HCT116 (cell line): ENCODE measurements at regions not wholly inside any gene's neighbourhood (a gene's known extent, or its start where the extent isn't known, plus 50 kb on each side); places are given as distances from the start of the nearest gene placed in this dataset.

ENCODE experiments used
- ATAC-seq: fragments of 200-7000 bp; cut with Tn5 transposase; 2 replicates; pipeline ENCODE4 v1.9.1; 2020; ENCODE audit warnings: mild to moderate bottlenecking, moderate library complexity
- BruUV-seq: library from RNA; stranded (reverse); fragments of 400-500 nt; replicated peaks from 2 replicates; lab custom pipeline; 2021; lab: Mats Ljungman, UMichigan
- CTCF ChIA-PET: fragments of 300-600 bp; sonication (Branson Sonifier 250); formaldehyde crosslinking; loops from one replicate; lab custom pipeline; 2021; ENCODE audit warnings: antibody characterized with exemption; lab: Charles Lee
- POLR2A ChIA-PET: fragments of 300-600, 350-600 bp; sonication (Branson Sonifier 250); formaldehyde crosslinking; loops from one replicate; lab custom pipeline; 2021; ENCODE audit warnings: antibody characterized with exemption; lab: Charles Lee
- RAD21 ChIA-PET, 2 experiments: fragments of 300-600 bp; sonication (Branson Sonifier 250); formaldehyde crosslinking; loops; one replicate each; lab custom pipeline; 2023; ENCODE audit warnings: low total read pairs in 2 of 2; ENCODE audit not compliant: uncharacterized antibody in 2 of 2, unreplicated experiment in 2 of 2, low non-redundant PET in 1 of 2; lab: Charles Lee
- DNase-seq: peaks from one replicate; pipeline ENCODE4 v3.0.0-alpha.2; 2010; ENCODE audit warnings: low read depth, low spot score
- H2AFZ ChIP-seq: fragments of 200-600 bp; shearing (Covaris generic), sonication (generic); 2 replicates; pipeline ENCODE4 v1.6.1; 2017; ENCODE audit warnings: low read depth, mixed run types, mixed read lengths, antibody characterized with exemption, low read length; ENCODE audit not compliant: poor library complexity, severe bottlenecking
- H3K27ac ChIP-seq: 2 replicates; pipeline ENCODE4 v1.5.1; 2012; ENCODE audit warnings: low read depth, low read length
- H3K27me3 ChIP-seq: fragments of 200-600 bp; sonication (generic); 2 replicates; pipeline ENCODE4 v1.6.1; 2016; ENCODE audit warnings: mixed run types, low read length, mixed read lengths; ENCODE audit not compliant: insufficient read depth
- H3K36me3 ChIP-seq, 2 experiments: fragments of 200-500 bp in 1 of 2; fragments of 200-600 bp in 1 of 2; sonication (Bioruptor generic) in 1 of 2; sonication (generic) in 1 of 2; 2 replicates each; pipeline versions ENCODE4 v1.5.1 to v1.6.1; 2014 to 2016; ENCODE audit warnings: low read length in 2 of 2, inconsistent platforms in 1 of 2, mixed read lengths in 1 of 2, mixed run types in 1 of 2; ENCODE audit not compliant: insufficient read depth in 2 of 2, control insufficient read depth in 1 of 2
- H3K4me1 ChIP-seq, 2 experiments: fragments of 200-600 bp in 1 of 2; sonication (generic) in 1 of 2; 2 replicates each; pipeline versions ENCODE4 v1.5.1 to v1.6.1; 2012 to 2017; ENCODE audit warnings: low read length in 2 of 2, inconsistent platforms in 1 of 2, mild to moderate bottlenecking in 1 of 2, mixed read lengths in 1 of 2, mixed run types in 1 of 2, moderate library complexity in 1 of 2; ENCODE audit not compliant: insufficient read depth in 2 of 2, control insufficient read depth in 1 of 2
- H3K4me2 ChIP-seq: fragments of 200-600 bp; sonication (generic); 2 replicates; pipeline ENCODE4 v1.6.1; 2017; ENCODE audit warnings: mixed run types, low read length, mixed read lengths
- H3K4me3 ChIP-seq, 2 experiments: fragments of 200-600 bp in 1 of 2; sonication (generic) in 1 of 2; replicated peaks in 1 of 2; 2 replicates each; pipeline ENCODE4 v1.5.1; 2011 to 2016; ENCODE audit warnings: low read length in 2 of 2, control low read depth in 1 of 2, low read depth in 1 of 2, mild to moderate bottlenecking in 1 of 2, mixed read lengths in 1 of 2, mixed run types in 1 of 2
- H3K79me2 ChIP-seq: fragments of 200-600 bp; sonication (generic); 2 replicates; pipeline ENCODE4 v1.6.1; 2017; ENCODE audit warnings: mild to moderate bottlenecking, mixed run types, low read length, moderate library complexity, mixed read lengths; ENCODE audit not compliant: insufficient read depth
- H3K9ac ChIP-seq: fragments of 200-600 bp; sonication (generic); 2 replicates; pipeline ENCODE4 v1.6.1; 2016; ENCODE audit warnings: low read length, mixed read lengths
- H3K9me2 ChIP-seq: fragments of 200-600 bp; sonication (generic), shearing (Covaris generic); 2 replicates; pipeline ENCODE4 v1.6.1; 2017; ENCODE audit warnings: mixed run types, mild to moderate bottlenecking, moderate library complexity; ENCODE audit not compliant: insufficient read depth
- H3K9me3 ChIP-seq, 2 experiments: fragments of 200-500 bp in 1 of 2; fragments of 200-600 bp in 1 of 2; sonication (Bioruptor generic) in 1 of 2; sonication (generic) in 1 of 2; 2 replicates each; pipeline ENCODE4 v1.6.1; 2014 to 2017; ENCODE audit warnings: low read length in 2 of 2, mixed read lengths in 2 of 2, inconsistent platforms in 1 of 2, low read depth in 1 of 2, mild to moderate bottlenecking in 1 of 2, mixed run types in 1 of 2, moderate library complexity in 1 of 2; ENCODE audit not compliant: control insufficient read depth in 1 of 2, insufficient read depth in 1 of 2
- H4K20me1 ChIP-seq: fragments of 200-600 bp; sonication (generic), shearing (Covaris generic); 2 replicates; pipeline ENCODE4 v1.6.1; 2017; ENCODE audit warnings: mixed run types, mild to moderate bottlenecking, moderate library complexity; ENCODE audit not compliant: insufficient read depth
- ATF3 ChIP-seq: IDR thresholded peaks from 2 replicates; pipeline ENCODE4 v1.6.1; 2012
- CEBPB ChIP-seq: IDR thresholded peaks from 2 replicates; pipeline ENCODE4 v1.6.1; 2012; ENCODE audit warnings: low read depth
- ELF1 ChIP-seq: IDR thresholded peaks from 2 replicates; pipeline ENCODE4 v1.6.1; 2012; ENCODE audit warnings: low read depth, borderline replicate concordance
- EZH2phosphoT487 ChIP-seq: fragments of 200-600 bp; IDR thresholded peaks from 2 replicates; pipeline ENCODE4 v1.6.1; 2018; ENCODE audit warnings: antibody characterized with exemption, borderline replicate concordance
- FOSL1 ChIP-seq: IDR thresholded peaks from 2 replicates; pipeline ENCODE4 v1.6.1; 2012; ENCODE audit warnings: low read depth
- JUND ChIP-seq: IDR thresholded peaks from 2 replicates; pipeline ENCODE4 v1.6.1; 2012
- POLR2A ChIP-seq: IDR thresholded peaks from 2 replicates; pipeline ENCODE4 v1.7.0; 2011; ENCODE audit warnings: borderline replicate concordance; ENCODE audit not compliant: insufficient read depth, insufficient read length; ENCODE audit errors: extremely low read depth
- RAD21 ChIP-seq: IDR thresholded peaks from 2 replicates; pipeline ENCODE4 v1.6.1; 2012; ENCODE audit warnings: low read depth, mild to moderate bottlenecking
- REST ChIP-seq: IDR thresholded peaks from 2 replicates; pipeline ENCODE4 v1.6.1; 2012; ENCODE audit warnings: low read depth
- SP1 ChIP-seq: IDR thresholded peaks from 2 replicates; pipeline ENCODE4 v1.6.1; 2012; ENCODE audit warnings: low read depth
- YY1 ChIP-seq: IDR thresholded peaks from 2 replicates; pipeline ENCODE4 v1.6.1; 2011; ENCODE audit warnings: low read length, low read depth, moderate library complexity, mild to moderate bottlenecking; ENCODE audit not compliant: insufficient replicate concordance; ENCODE audit errors: extremely low read depth
- ZFX ChIP-seq: fragments of 450-650 bp; IDR thresholded peaks from 2 replicates; pipeline ENCODE4 v1.6.1; 2017
- ZNF274 ChIP-seq: fragments of 200-500 bp; sonication (Bioruptor generic); IDR thresholded peaks from 2 replicates; pipeline ENCODE4 v1.6.1; 2014; ENCODE audit warnings: mild to moderate bottlenecking, low read depth, low read length, inconsistent platforms
- intact Hi-C: fragments of 100-400 bp; cut with micrococcal nuclease; formaldehyde crosslinking; loops from 2 replicates; pipeline ENCODE4 v1.10.0; 2022
- TF ChIP-seq, protein P1 (sequence below): IDR thresholded peaks from 2 replicates; pipeline ENCODE4 v1.6.1; 2011; ENCODE audit warnings: mild to moderate bottlenecking, low read length, moderate library complexity; ENCODE audit not compliant: insufficient replicate concordance; ENCODE audit errors: extremely low read depth

DNA sequence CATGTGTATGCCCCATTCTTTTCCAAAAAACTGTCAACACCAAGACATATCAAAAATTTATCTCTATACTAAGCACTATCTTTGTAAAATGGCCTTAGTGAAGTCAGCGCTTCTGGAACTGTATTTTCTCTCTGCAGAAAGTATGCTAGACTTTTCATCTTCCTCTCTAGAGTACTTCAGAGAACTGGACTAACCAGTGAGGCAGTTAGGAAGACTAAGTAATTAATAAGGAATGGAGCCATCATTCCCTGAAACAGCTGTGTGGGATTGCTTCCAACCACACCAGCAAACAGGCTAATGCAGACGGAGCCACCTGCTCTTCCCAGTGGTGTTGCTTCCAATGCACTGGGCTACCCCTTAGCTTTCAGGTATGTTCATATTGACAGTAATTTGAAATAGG is 169.1 kb upstream of the FUT9 start:
- H2AFZ ChIP-seq, result no peak overlapping the region
- RAD21 ChIA-PET, result no interaction called here
- H3K4me2 ChIP-seq, result no peak overlapping the region
- H3K9me2 ChIP-seq, result no peaks in the 10 kb centered on the region
- intact Hi-C loops, result no loop called here
- H3K9ac ChIP-seq, result no peak overlapping the region
- POLR2A ChIA-PET, result no interaction called here
- no peaks in the 10 kb centered on the region for H3K27me3 ChIP-seq
- no peaks in the 10 kb centered on the region for H3K9me3 ChIP-seq
- no peak overlapping the region for H3K4me3 ChIP-seq
- ATAC-seq (no peak), DNase-seq (no peak)
- BruUV-seq, result no TSS peak
- no peaks in the 10 kb centered on the region for H3K36me3 ChIP-seq
- no peak overlapping the region for H3K27ac ChIP-seq
- CTCF ChIA-PET, result no interaction called here
- no peaks in the 10 kb centered on the region for H3K4me1 ChIP-seq
- no peak for TF ChIP-seq JUND
- no peak for TF ChIP-seq YY1
- no peak for TF ChIP-seq SP1
- TF ChIP-seq CEBPB, result no peak
- TF ChIP-seq ATF3, result no peak
- TF ChIP-seq POLR2A, result no peak
- no peak for TF ChIP-seq REST
- no peak for TF ChIP-seq FOSL1
- TF ChIP-seq ZFX, result no peak
- no peak for TF ChIP-seq EZH2phosphoT487
- no peak for TF ChIP-seq RAD21
- no peak for TF ChIP-seq ELF1
- no peak for TF ChIP-seq ZNF274
- TF ChIP-seq, protein P1, sequence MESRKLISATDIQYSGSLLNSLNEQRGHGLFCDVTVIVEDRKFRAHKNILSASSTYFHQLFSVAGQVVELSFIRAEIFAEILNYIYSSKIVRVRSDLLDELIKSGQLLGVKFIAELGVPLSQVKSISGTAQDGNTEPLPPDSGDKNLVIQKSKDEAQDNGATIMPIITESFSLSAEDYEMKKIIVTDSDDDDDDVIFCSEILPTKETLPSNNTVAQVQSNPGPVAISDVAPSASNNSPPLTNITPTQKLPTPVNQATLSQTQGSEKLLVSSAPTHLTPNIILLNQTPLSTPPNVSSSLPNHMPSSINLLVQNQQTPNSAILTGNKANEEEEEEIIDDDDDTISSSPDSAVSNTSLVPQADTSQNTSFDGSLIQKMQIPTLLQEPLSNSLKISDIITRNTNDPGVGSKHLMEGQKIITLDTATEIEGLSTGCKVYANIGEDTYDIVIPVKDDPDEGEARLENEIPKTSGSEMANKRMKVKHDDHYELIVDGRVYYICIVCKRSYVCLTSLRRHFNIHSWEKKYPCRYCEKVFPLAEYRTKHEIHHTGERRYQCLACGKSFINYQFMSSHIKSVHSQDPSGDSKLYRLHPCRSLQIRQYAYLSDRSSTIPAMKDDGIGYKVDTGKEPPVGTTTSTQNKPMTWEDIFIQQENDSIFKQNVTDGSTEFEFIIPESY, result no peak
- H3K79me2 ChIP-seq, result no peaks in the 10 kb centered on the region
- no peaks in the 10 kb centered on the region for H4K20me1 ChIP-seq
